ENCODE measurements at regions not wholly inside any gene's neighbourhood (a gene's known extent, or its start where the extent isn't known, plus 50 kb on each side); places are given as distances from the start of the nearest gene placed in this dataset.

DNA sequence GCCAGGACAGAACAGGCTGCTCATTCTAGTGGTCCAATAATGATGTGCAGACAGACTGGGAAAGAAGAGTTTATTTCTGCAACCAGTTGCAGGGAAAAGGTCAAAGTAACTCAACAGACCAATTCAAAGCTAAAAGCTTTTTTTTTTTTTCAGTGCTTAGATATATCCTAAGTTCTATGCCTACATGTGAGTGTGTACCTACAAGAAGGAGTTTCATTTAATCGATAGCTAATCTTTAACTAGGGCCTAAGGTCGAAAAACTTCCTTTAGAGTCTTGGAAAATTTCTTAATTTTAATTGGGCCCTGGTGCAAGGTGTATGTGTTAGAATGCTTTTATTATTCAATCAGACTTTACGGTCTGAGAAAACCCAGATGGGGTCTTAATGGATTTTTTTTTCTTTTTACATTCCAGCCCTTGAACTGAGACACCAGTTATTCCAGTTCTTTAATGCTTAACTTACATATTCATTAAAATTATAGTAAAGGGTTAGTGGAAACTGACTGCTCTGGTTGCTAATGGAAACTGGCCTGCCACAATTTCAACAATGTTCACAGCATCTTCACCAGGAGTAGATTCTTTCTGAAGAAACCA, 365.3 kb downstream of the MTRR start:
- Histone ChIP-seq H3K4me3 (ENCODE audit: low read length) (no peak overlapping the region), H3K27ac (ENCODE audit: low read length) (no peak overlapping the region), H3K27me3 (ENCODE audit: control insufficient read depth, insufficient read depth, low read length) (no peaks in the 10 kb centered on the region), H3K4me1 (ENCODE audit: control insufficient read depth, insufficient read depth, low read length) (no peaks in the 10 kb centered on the region), H3K36me3 (ENCODE audit: control insufficient read depth, insufficient read depth, low read length) (no peaks in the 10 kb centered on the region), H3K9me3 (ENCODE audit: control insufficient read depth, insufficient read depth, low read length) (no peaks in the 10 kb centered on the region)
- DNase-seq (ENCODE audit: low read depth, low spot score): no peak
- no CpG with 5 or more reads among the region's 3 CpGs for WGBS (ENCODE audit: insufficient coverage, insufficient read length)

DNA sequence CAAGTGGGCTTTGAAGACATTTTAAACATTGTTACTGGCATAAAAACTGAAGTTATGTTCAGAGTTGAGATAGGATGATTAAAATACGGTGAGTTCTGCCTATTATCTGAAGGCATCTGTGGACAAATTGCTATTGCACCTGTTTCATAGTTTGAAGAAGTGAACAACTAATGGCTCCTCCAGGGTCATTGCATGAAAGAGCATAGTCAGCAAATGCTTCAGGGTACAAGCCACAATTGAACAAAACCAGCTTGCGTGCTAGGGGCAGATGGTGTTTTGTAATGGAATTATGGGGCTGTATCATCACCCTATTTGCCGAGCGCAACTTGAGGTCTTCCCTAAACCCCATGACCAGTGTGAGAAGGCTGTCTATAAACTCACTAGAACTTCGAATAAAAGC, 369.1 kb downstream of the MTRR start:
- no peaks in the 10 kb centered on the region for H3K27me3 ChIP-seq (ENCODE audit: control insufficient read depth, insufficient read depth, low read length)
- no peak for DNase-seq (ENCODE audit: low read depth, low spot score)
- no peaks in the 10 kb centered on the region for H3K4me1 ChIP-seq (ENCODE audit: control insufficient read depth, insufficient read depth, low read length)
- H3K9me3 ChIP-seq (ENCODE audit: control insufficient read depth, insufficient read depth, low read length): no peaks in the 10 kb centered on the region
- WGBS (ENCODE audit: insufficient coverage, insufficient read length): no CpG with 5 or more reads among the region's 5 CpGs
- H3K36me3 ChIP-seq (ENCODE audit: control insufficient read depth, insufficient read depth, low read length): no peaks in the 10 kb centered on the region
- H3K27ac ChIP-seq (ENCODE audit: low read length): no peak overlapping the region
- no peak overlapping the region for H3K4me3 ChIP-seq (ENCODE audit: low read length)

- DNase-seq (ENCODE audit: low read depth, low spot score): no peak
- Histone ChIP-seq H3K27ac (ENCODE audit: low read length) (no peak overlapping the region), H3K9me3 (ENCODE audit: control insufficient read depth, insufficient read depth, low read length) (no peaks in the 10 kb centered on the region), H3K27me3 (ENCODE audit: control insufficient read depth, insufficient read depth, low read length) (no peaks in the 10 kb centered on the region), H3K36me3 (ENCODE audit: control insufficient read depth, insufficient read depth, low read length) (no peaks in the 10 kb centered on the region), H3K4me1 (ENCODE audit: control insufficient read depth, insufficient read depth, low read length) (no peaks in the 10 kb centered on the region), H3K4me3 (ENCODE audit: low read length) (no peak overlapping the region)
- no CpG with 5 or more reads among the region's 5 CpGs for WGBS (ENCODE audit: insufficient coverage, insufficient read length)
Measured at GRCh38 chr5:8239198-8239597, 370.2 kb downstream of the MTRR start.

GRCh38 chr5:8239646-8240045, 370.7 kb downstream of the MTRR start:
- H3K27ac ChIP-seq (ENCODE audit: low read length): no peak overlapping the region
- H3K4me3 ChIP-seq (ENCODE audit: low read length): no peak overlapping the region
- no CpG with 5 or more reads among the region's 5 CpGs for WGBS (ENCODE audit: insufficient coverage, insufficient read length)
- H3K9me3 ChIP-seq (ENCODE audit: control insufficient read depth, insufficient read depth, low read length): no peaks in the 10 kb centered on the region
- DNase-seq (ENCODE audit: low read depth, low spot score): no peak
- no peaks in the 10 kb centered on the region for H3K4me1 ChIP-seq (ENCODE audit: control insufficient read depth, insufficient read depth, low read length)
- no peaks in the 10 kb centered on the region for H3K27me3 ChIP-seq (ENCODE audit: control insufficient read depth, insufficient read depth, low read length)
- H3K36me3 ChIP-seq (ENCODE audit: control insufficient read depth, insufficient read depth, low read length): no peaks in the 10 kb centered on the region

DNA sequence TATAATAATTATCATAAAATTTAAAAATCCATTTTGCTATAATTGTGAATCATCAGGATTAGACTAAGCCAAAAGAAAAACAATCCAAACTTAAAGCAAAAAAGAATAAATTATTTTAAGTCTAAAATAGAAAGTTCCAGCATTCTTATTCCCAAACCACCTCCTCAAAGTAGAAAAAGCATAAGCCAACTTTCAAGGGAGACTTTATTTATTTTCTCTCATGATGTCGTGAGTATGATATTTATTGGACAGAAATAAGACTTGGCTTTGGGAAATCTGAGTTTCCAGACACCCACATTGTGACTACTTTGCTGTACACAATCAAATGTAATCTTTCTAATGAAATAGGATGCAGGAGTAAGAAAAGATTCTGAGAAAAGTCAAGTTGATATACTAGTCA, 372.1 kb downstream of the MTRR start:
- no peak for DNase-seq (ENCODE audit: low read depth, low spot score)
- Histone ChIP-seq H3K9me3 (ENCODE audit: control insufficient read depth, insufficient read depth, low read length) (no peaks in the 10 kb centered on the region), H3K27ac (ENCODE audit: low read length) (no peak overlapping the region), H3K36me3 (ENCODE audit: control insufficient read depth, insufficient read depth, low read length) (no peaks in the 10 kb centered on the region), H3K27me3 (ENCODE audit: control insufficient read depth, insufficient read depth, low read length) (no peaks in the 10 kb centered on the region), H3K4me3 (ENCODE audit: low read length) (no peak overlapping the region), H3K4me1 (ENCODE audit: control insufficient read depth, insufficient read depth, low read length) (no peaks in the 10 kb centered on the region)
- no CpG with 5 or more reads among the region's 1 CpG for WGBS (ENCODE audit: insufficient coverage, insufficient read length)

DNA sequence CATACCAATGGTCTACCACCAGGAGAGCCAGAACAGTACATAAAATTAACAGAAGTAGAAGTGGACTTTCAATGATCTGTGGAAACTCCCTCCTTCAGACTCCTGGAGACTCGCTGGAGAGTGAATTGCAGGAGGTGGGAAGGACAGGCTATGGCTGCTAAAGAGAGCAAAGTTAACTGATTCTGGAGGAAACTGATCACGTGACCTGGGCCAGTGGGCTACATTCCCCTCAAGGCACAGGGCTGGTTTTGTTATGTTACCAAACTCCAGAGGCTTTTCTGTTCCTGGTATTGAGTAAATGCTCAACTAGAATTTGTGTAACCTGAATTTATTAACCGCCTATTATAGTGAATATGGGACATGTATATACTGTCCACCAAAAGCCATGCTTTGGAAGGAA, 372.6 kb downstream of the MTRR start:
- DNase-seq (ENCODE audit: low read depth, low spot score): no peak

GRCh38 chr5:8247049-8247899, 378.3 kb downstream of the MTRR start:
- H3K27me3 ChIP-seq (ENCODE audit: control insufficient read depth, insufficient read depth, low read length): no peaks in the 10 kb centered on the region
- no peak overlapping the region for H3K27ac ChIP-seq (ENCODE audit: low read length)
- no peaks in the 10 kb centered on the region for H3K9me3 ChIP-seq (ENCODE audit: control insufficient read depth, insufficient read depth, low read length)
- no peak for DNase-seq (ENCODE audit: low read depth, low spot score)
- H3K36me3 ChIP-seq (ENCODE audit: control insufficient read depth, insufficient read depth, low read length): no peaks in the 10 kb centered on the region
- H3K4me1 ChIP-seq (ENCODE audit: control insufficient read depth, insufficient read depth, low read length): 0 out of 2 replicates have a peak, but pooled peaks cover 1% of the 10 kb centered on the region
- H3K4me3 ChIP-seq (ENCODE audit: low read length): no peak overlapping the region
- no CpG with 5 or more reads among the region's 8 CpGs for WGBS (ENCODE audit: insufficient coverage, insufficient read length)

More for the DNA sequence above, 372.6 kb downstream of the MTRR start:
- H3K27me3 ChIP-seq (ENCODE audit: control insufficient read depth, insufficient read depth, low read length): no peaks in the 10 kb centered on the region
- H3K27ac ChIP-seq (ENCODE audit: low read length): no peak overlapping the region
- no peaks in the 10 kb centered on the region for H3K4me1 ChIP-seq (ENCODE audit: control insufficient read depth, insufficient read depth, low read length)
- no peaks in the 10 kb centered on the region for H3K36me3 ChIP-seq (ENCODE audit: control insufficient read depth, insufficient read depth, low read length)
- H3K9me3 ChIP-seq (ENCODE audit: control insufficient read depth, insufficient read depth, low read length): no peaks in the 10 kb centered on the region
- H3K4me3 ChIP-seq (ENCODE audit: low read length): no peak overlapping the region
- WGBS (ENCODE audit: insufficient coverage, insufficient read length): no CpG with 5 or more reads among the region's 3 CpGs

DNA sequence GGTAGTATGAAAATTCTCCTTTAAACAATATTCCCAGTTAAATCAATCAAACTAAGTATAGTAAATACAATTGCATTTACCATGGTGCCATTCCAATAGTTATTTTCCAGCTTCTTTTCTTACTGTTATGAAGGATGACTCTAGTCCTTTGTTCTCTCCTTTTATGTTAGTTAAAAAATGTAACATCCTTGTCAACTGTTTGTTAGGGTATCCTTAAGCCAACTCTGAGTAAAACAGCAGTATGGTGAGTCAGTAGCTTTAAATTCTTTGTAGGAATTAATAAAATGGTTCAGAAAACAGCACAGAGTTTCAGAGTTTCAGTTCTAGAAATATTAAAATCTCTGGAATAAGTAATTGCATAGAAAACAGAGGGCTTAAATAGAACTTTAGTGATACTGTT, 384.4 kb downstream of the MTRR start:
- H3K27me3 ChIP-seq (ENCODE audit: control insufficient read depth, insufficient read depth, low read length): no peaks in the 10 kb centered on the region
- H3K36me3 ChIP-seq (ENCODE audit: control insufficient read depth, insufficient read depth, low read length): no peaks in the 10 kb centered on the region
- 0 out of 2 replicates have a peak, but pooled peaks cover 1% of the 10 kb centered on the region for H3K4me1 ChIP-seq (ENCODE audit: control insufficient read depth, insufficient read depth, low read length)
- H3K9me3 ChIP-seq (ENCODE audit: control insufficient read depth, insufficient read depth, low read length): no peaks in the 10 kb centered on the region
- no peak overlapping the region for H3K27ac ChIP-seq (ENCODE audit: low read length)
- H3K4me3 ChIP-seq (ENCODE audit: low read length): no peak overlapping the region
- no peak for DNase-seq (ENCODE audit: low read depth, low spot score)

DNA sequence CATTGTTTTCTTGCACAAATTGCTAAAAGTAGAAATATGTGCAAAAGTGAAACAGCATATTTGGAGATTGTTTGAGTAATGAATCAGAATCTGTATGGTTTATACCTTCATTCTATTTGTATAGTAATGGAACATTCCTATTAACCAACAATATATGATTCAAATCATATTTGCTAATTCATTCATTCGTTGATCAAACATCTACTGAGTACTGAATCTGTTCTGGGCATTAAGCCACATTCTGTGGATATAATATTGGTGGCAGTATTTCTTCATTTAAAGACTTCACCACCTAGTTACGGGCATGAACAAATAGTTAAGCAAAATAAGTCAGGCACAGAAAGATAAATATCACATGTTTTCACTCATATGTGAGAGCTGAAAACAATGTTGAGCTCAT, 385.7 kb downstream of the MTRR start:
- H3K4me3 ChIP-seq (ENCODE audit: low read length): no peak overlapping the region
- no peak for DNase-seq (ENCODE audit: low read depth, low spot score)
- H3K36me3 ChIP-seq (ENCODE audit: control insufficient read depth, insufficient read depth, low read length): no peaks in the 10 kb centered on the region
- no peaks in the 10 kb centered on the region for H3K4me1 ChIP-seq (ENCODE audit: control insufficient read depth, insufficient read depth, low read length)
- H3K27ac ChIP-seq (ENCODE audit: low read length): no peak overlapping the region
- no CpG with 5 or more reads among the region's 2 CpGs for WGBS (ENCODE audit: insufficient coverage, insufficient read length)
- H3K27me3 ChIP-seq (ENCODE audit: control insufficient read depth, insufficient read depth, low read length): no peaks in the 10 kb centered on the region
- no peaks in the 10 kb centered on the region for H3K9me3 ChIP-seq (ENCODE audit: control insufficient read depth, insufficient read depth, low read length)

DNA sequence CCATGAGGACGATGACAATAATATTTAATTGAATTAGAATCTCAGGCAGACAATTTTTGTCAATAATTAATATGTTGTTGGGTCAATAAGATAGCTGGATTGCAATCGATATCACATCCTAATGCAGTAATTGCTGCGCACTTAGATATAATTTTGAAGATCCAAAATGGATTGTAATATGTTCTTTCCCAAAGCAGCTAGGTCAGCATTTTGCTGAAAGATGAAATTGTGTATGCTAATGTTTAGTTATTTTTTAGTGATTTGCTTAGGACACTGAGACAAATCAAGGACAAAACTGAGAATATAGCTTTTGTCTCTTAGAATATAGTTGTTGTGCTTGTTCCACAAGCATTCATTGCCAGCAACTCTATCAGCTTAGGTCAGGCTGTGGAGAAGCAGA, 389.9 kb downstream of the MTRR start:
- no CpG with 5 or more reads among the region's 3 CpGs for WGBS (ENCODE audit: insufficient coverage, insufficient read length)
- H3K9me3 ChIP-seq (ENCODE audit: control insufficient read depth, insufficient read depth, low read length): no peaks in the 10 kb centered on the region
- no peak overlapping the region for H3K27ac ChIP-seq (ENCODE audit: low read length)
- no peaks in the 10 kb centered on the region for H3K4me1 ChIP-seq (ENCODE audit: control insufficient read depth, insufficient read depth, low read length)
- no peak overlapping the region for H3K4me3 ChIP-seq (ENCODE audit: low read length)
- no peaks in the 10 kb centered on the region for H3K27me3 ChIP-seq (ENCODE audit: control insufficient read depth, insufficient read depth, low read length)
- DNase-seq (ENCODE audit: low read depth, low spot score): no peak
- no peaks in the 10 kb centered on the region for H3K36me3 ChIP-seq (ENCODE audit: control insufficient read depth, insufficient read depth, low read length)

DNA sequence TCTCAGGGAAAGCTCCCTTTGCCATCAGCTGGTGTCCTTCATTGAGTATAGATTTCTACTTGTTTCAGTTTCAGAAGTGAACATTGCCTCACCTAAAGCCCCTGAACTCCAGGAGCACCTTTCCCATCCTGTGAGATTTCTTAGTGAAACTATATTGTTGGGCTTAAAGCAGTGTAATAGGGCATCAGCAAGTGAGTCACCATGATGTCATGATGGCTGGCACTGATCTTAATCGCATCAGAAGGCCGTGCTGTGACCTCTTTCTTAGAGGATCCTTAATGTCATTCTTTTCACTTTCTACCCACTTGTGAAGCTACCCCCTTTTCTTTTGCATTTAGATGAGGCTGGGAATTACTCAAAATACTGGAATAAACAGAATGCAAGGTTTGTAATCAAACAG, 401.3 kb downstream of the MTRR start:
- no peak for DNase-seq (ENCODE audit: low read depth, low spot score)
- no peak overlapping the region for H3K4me3 ChIP-seq (ENCODE audit: low read length)
- no peaks in the 10 kb centered on the region for H3K36me3 ChIP-seq (ENCODE audit: control insufficient read depth, insufficient read depth, low read length)
- no peaks in the 10 kb centered on the region; the same call in 1 of the 2 replicates for H3K4me1 ChIP-seq (ENCODE audit: control insufficient read depth, insufficient read depth, low read length)
- WGBS (ENCODE audit: insufficient coverage, insufficient read length): no CpG with 5 or more reads among the region's 2 CpGs
- H3K27me3 ChIP-seq (ENCODE audit: control insufficient read depth, insufficient read depth, low read length): no peaks in the 10 kb centered on the region
- H3K9me3 ChIP-seq (ENCODE audit: control insufficient read depth, insufficient read depth, low read length): no peaks in the 10 kb centered on the region
- no peak overlapping the region for H3K27ac ChIP-seq (ENCODE audit: low read length)

Data from iPS DF 6.9 (cell line).